BLaER1 (cell line): ENCODE measurements at regions not wholly inside any gene's neighbourhood (a gene's known extent, or its start where the extent isn't known, plus 50 kb on each side); places are given as distances from the start of the nearest gene placed in this dataset.
"Not testable (repeated sequence)": the region's sequence is repeated elsewhere in the genome, so short reads cannot be mapped to it uniquely, and the experiment has no call there.

Source experiments
- H3K27ac ChIP-seq: shearing (Covaris generic); formaldehyde crosslinking; 2 replicates; pipeline ENCODE4 v1.8.1; 2022
- H3K27me3 ChIP-seq: shearing (Covaris generic); formaldehyde crosslinking; 2 replicates; pipeline ENCODE4 v1.8.1; 2022
- H3K36me3 ChIP-seq: shearing (Covaris generic); formaldehyde crosslinking; 2 replicates; pipeline ENCODE4 v1.8.1; 2022
- H3K4me1 ChIP-seq: shearing (Covaris generic); formaldehyde crosslinking; 2 replicates; pipeline ENCODE4 v1.8.1; 2022
- H3K4me2 ChIP-seq: shearing (Covaris generic); formaldehyde crosslinking; 2 replicates; pipeline ENCODE4 v1.8.1; 2022
- H3K4me3 ChIP-seq: shearing (Covaris generic); formaldehyde crosslinking; 2 replicates; pipeline ENCODE4 v1.8.1; 2022
- H3K9ac ChIP-seq: shearing (Covaris generic); formaldehyde crosslinking; 2 replicates; pipeline ENCODE4 v1.8.1; 2022
- H3K9me3 ChIP-seq: shearing (Covaris generic); formaldehyde crosslinking; 2 replicates; pipeline ENCODE4 v1.8.1; 2022
- H4K20me1 ChIP-seq: shearing (Covaris generic); formaldehyde crosslinking; 2 replicates; pipeline ENCODE4 v1.8.1; 2022
- Cebpa-rat ChIP-seq: shearing (Covaris generic); IDR thresholded peaks from 2 replicates; pipeline ENCODE4 v1.8.1; 2022

GRCh38 chr13:55613429-55614187 lies 1527.1 kb upstream of the PRR20A start:
- H3K27me3 ChIP-seq = no peaks in the 10 kb centered on the region
- no peaks in the 10 kb centered on the region for H4K20me1 ChIP-seq
- no peak overlapping the region for H3K4me2 ChIP-seq
- no peak for TF ChIP-seq Cebpa-rat
- H3K36me3 ChIP-seq = no peaks in the 10 kb centered on the region
- H3K27ac ChIP-seq = no peak overlapping the region
- no peaks in the 10 kb centered on the region for H3K4me1 ChIP-seq
- H3K9ac ChIP-seq = no peak overlapping the region
- no peaks in the 10 kb centered on the region for H3K9me3 ChIP-seq
- no peak overlapping the region for H3K4me3 ChIP-seq

DNA sequence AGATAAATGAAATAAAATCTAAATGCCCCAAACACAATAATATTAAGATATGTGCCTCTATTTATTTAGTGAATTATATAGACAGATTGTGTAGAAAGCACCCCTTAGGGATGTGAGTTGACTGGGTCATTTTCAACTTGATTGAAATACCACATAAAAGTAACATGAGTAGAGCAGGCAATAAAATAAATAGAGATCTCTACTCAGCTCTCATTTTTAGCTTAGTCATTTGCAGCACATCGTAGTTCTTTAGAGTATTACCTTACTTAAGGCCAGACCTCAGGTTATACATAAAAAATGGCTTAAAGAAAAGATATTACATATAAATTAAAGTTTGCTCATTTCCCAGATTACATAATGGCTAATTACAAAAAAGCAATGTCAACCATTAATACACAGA lies 1525.6 kb upstream of the PRR20A start:
- no peak overlapping the region for H3K4me3 ChIP-seq
- no peaks in the 10 kb centered on the region for H3K9me3 ChIP-seq
- no peaks in the 10 kb centered on the region for H3K36me3 ChIP-seq
- H3K4me1 ChIP-seq = no peaks in the 10 kb centered on the region
- H3K4me2 ChIP-seq = no peak overlapping the region
- no peaks in the 10 kb centered on the region for H3K27me3 ChIP-seq
- H3K27ac ChIP-seq = no peak overlapping the region
- no peak overlapping the region for H3K9ac ChIP-seq
- no peaks in the 10 kb centered on the region for H4K20me1 ChIP-seq
- no peak for TF ChIP-seq Cebpa-rat

DNA sequence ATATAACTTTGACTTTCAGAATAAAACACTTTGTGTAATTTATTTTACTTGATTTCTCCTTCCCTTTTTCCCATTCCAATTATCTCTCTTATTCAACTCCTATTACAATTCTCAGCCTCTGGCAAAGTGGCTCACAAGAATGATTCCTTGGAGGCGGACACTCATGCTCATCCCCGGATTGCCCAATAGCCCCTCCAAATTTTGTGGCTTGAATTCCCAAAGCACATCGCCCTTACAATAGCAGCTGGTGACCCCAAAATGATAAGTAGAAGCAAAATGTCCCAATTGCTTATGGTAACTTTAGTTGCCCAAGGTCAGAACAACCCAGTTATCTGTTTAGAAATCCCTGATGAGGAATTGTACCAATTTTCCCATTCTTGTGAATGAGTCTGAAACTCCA lies 1523.5 kb upstream of the PRR20A start:
- H4K20me1 ChIP-seq = no peaks in the 10 kb centered on the region
- no peak overlapping the region for H3K4me2 ChIP-seq
- H3K4me1 ChIP-seq = no peaks in the 10 kb centered on the region
- no peaks in the 10 kb centered on the region for H3K9me3 ChIP-seq
- no peak overlapping the region for H3K27ac ChIP-seq
- no peaks in the 10 kb centered on the region for H3K27me3 ChIP-seq
- H3K9ac ChIP-seq = no peak overlapping the region
- no peak for TF ChIP-seq Cebpa-rat
- no peak overlapping the region for H3K4me3 ChIP-seq
- no peaks in the 10 kb centered on the region for H3K36me3 ChIP-seq

- Histone ChIP-seq H4K20me1 (no peaks in the 10 kb centered on the region), H3K4me1 (no peaks in the 10 kb centered on the region), H3K36me3 (no peaks in the 10 kb centered on the region), H3K27ac (no peak overlapping the region), H3K4me2 (no peak overlapping the region), H3K4me3 (no peak overlapping the region), H3K9ac (no peak overlapping the region), H3K9me3 (no peaks in the 10 kb centered on the region), H3K27me3 (no peaks in the 10 kb centered on the region)
- TF ChIP-seq Cebpa-rat = no peak
Observed at GRCh38 chr13:55627221-55627620, 1513.5 kb upstream of the PRR20A start.

- H3K9me3 ChIP-seq = peaks cover 13% of the 10 kb centered on the region
- TF ChIP-seq Cebpa-rat = no peak
- no peaks in the 10 kb centered on the region for H3K36me3 ChIP-seq
- H3K4me3 ChIP-seq = no peak overlapping the region
- no peaks in the 10 kb centered on the region for H3K27me3 ChIP-seq
- H3K4me1 ChIP-seq = no peaks in the 10 kb centered on the region
- H3K4me2 ChIP-seq = no peak overlapping the region
- H3K9ac ChIP-seq = no peak overlapping the region
- H3K27ac ChIP-seq = no peak overlapping the region
- no peaks in the 10 kb centered on the region for H4K20me1 ChIP-seq
Observed at GRCh38 chr13:55632402-55632801, 1508.3 kb upstream of the PRR20A start.

GRCh38 chr13:55649485-55649884 lies 1491.2 kb upstream of the PRR20A start:
- no peaks in the 10 kb centered on the region for H3K4me1 ChIP-seq
- H3K36me3 ChIP-seq = no peaks in the 10 kb centered on the region
- no peak overlapping the region for H3K27ac ChIP-seq
- no peak for TF ChIP-seq Cebpa-rat
- no peak overlapping the region for H3K4me3 ChIP-seq
- no peaks in the 10 kb centered on the region for H3K27me3 ChIP-seq
- no peaks in the 10 kb centered on the region for H4K20me1 ChIP-seq
- no peaks in the 10 kb centered on the region for H3K9me3 ChIP-seq
- no peak overlapping the region for H3K4me2 ChIP-seq
- H3K9ac ChIP-seq = no peak overlapping the region

DNA sequence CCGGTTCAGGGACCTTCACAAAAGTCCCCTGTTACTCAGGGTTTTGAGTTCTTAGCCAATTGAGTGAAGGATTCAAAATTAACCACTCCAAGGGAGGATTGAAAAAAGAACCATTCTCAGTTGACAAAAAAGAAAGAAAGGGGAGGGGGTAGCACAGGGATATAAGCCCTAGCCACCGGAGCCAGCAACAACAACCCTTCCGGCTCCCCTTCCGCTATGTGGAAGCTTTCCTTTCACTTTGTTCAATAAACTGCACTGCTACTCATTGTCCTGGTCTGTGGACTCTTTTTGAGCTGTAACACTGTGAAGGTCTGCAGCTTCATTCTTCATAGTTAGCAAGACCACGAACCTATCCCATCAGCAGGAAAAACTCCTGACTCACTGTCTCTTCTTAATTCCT lies 1488.1 kb upstream of the PRR20A start:
- H3K9ac ChIP-seq = no peak overlapping the region
- H3K9me3 ChIP-seq = no peaks in the 10 kb centered on the region
- H4K20me1 ChIP-seq = no peaks in the 10 kb centered on the region
- H3K4me1 ChIP-seq = no peaks in the 10 kb centered on the region
- TF ChIP-seq Cebpa-rat = no peak
- H3K36me3 ChIP-seq = no peaks in the 10 kb centered on the region
- no peak overlapping the region for H3K4me2 ChIP-seq
- H3K4me3 ChIP-seq = no peak overlapping the region
- no peak overlapping the region for H3K27ac ChIP-seq
- no peaks in the 10 kb centered on the region for H3K27me3 ChIP-seq

- Histone ChIP-seq H3K9ac (no peak overlapping the region), H3K4me3 (no peak overlapping the region), H3K27me3 (no peaks in the 10 kb centered on the region), H3K36me3 (no peaks in the 10 kb centered on the region), H3K9me3 (no peaks in the 10 kb centered on the region), H3K4me2 (no peak overlapping the region), H3K4me1 (no peaks in the 10 kb centered on the region), H3K27ac (no peak overlapping the region), H4K20me1 (no peaks in the 10 kb centered on the region)
- TF ChIP-seq Cebpa-rat = no peak
Observed at GRCh38 chr13:55653497-55653896, 1487.2 kb upstream of the PRR20A start.

DNA sequence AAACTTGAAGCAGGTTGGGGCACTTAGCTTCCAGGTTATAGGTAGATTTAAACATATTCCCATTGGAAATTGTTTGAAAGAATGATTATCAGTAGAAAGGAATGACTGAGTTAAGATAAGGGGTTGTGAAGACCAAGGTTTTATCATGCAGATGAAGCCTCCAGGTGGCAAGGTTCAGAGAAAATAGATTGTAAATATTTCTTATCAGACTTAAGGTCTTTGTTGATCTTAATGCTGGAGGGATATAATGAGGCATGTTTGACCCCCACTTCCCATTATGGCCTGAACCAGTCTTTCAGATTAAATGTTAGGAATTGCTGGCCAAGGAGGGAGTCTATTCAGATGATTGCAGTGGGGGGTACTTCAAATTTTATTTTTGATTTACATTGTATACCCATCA lies 1486.5 kb upstream of the PRR20A start:
- TF ChIP-seq Cebpa-rat = no peak
- H3K27me3 ChIP-seq = no peaks in the 10 kb centered on the region
- H3K9ac ChIP-seq = no peak overlapping the region
- no peaks in the 10 kb centered on the region for H4K20me1 ChIP-seq
- H3K36me3 ChIP-seq = no peaks in the 10 kb centered on the region
- no peak overlapping the region for H3K27ac ChIP-seq
- no peak overlapping the region for H3K4me3 ChIP-seq
- no peaks in the 10 kb centered on the region for H3K4me1 ChIP-seq
- H3K4me2 ChIP-seq = no peak overlapping the region
- no peaks in the 10 kb centered on the region for H3K9me3 ChIP-seq

- not testable (repeated sequence) for H3K4me1 ChIP-seq, H3K9me3 ChIP-seq, H3K36me3 ChIP-seq, H3K4me3 ChIP-seq, H3K9ac ChIP-seq, H3K27me3 ChIP-seq, H3K4me2 ChIP-seq, H3K27ac ChIP-seq, H4K20me1 ChIP-seq
Observed at GRCh38 chr13:55660264-55660663, 1480.5 kb upstream of the PRR20A start.

GRCh38 chr13:55660851-55661250 lies 1479.9 kb upstream of the PRR20A start:
- no peak overlapping the region for H3K27ac ChIP-seq
- no peak for TF ChIP-seq Cebpa-rat
- H4K20me1 ChIP-seq = no peaks in the 10 kb centered on the region
- no peaks in the 10 kb centered on the region for H3K27me3 ChIP-seq
- H3K4me2 ChIP-seq = no peak overlapping the region
- H3K4me3 ChIP-seq = no peak overlapping the region
- H3K36me3 ChIP-seq = no peaks in the 10 kb centered on the region
- no peak overlapping the region for H3K9ac ChIP-seq
- no peaks in the 10 kb centered on the region for H3K4me1 ChIP-seq
- H3K9me3 ChIP-seq = no peaks in the 10 kb centered on the region
